RCC 7860 (cell line): ENCODE measurements at regions not wholly inside any gene's neighbourhood (a gene's known extent, or its start where the extent isn't known, plus 50 kb on each side); places are given as distances from the start of the nearest gene placed in this dataset.
A peak's percentile ranks its signal among the peaks of the same experiment; 100 is the strongest.

Experiments used
- DNase-seq: peaks from one replicate; pipeline ENCODE4 v3.0.0-alpha.2; 2015; ENCODE audit warnings: low spot score
- FAIRE-seq: peaks from 2 replicates; lab custom pipeline; 2012; peaks lifted over from hg19 to GRCh38; lab: Jason Lieb, UNC

GRCh38 chr7:124692425-124692824, 73.2 kb downstream of the GPR37 start:
- no peak for DNase-seq
- no peak for FAIRE-seq

GRCh38 chr7:124690840-124691239, 74.8 kb downstream of the GPR37 start:
- FAIRE-seq (no peak), DNase-seq (no peak)

GRCh38 chr7:124689931-124690330, 75.7 kb downstream of the GPR37 start:
- DNase-seq (no peak), FAIRE-seq (no peak)

GRCh38 chr7:124689523-124689922, 76.1 kb downstream of the GPR37 start:
- FAIRE-seq, result no peak
- no peak for DNase-seq

GRCh38 chr7:124688991-124689390, 76.6 kb downstream of the GPR37 start:
- DNase-seq, result peak; percentile 27

GRCh38 chr7:124686543-124687171, 78.9 kb downstream of the GPR37 start:
- DNase-seq, result no peak
- no peak for FAIRE-seq

More at GRCh38 chr7:124688991-124689390, 76.6 kb downstream of the GPR37 start:
- no peak for FAIRE-seq

GRCh38 chr7:124681946-124682345, 83.6 kb downstream of the GPR37 start:
- FAIRE-seq (no peak), DNase-seq (no peak)

GRCh38 chr7:124680304-124680703, 85.3 kb downstream of the GPR37 start:
- DNase-seq (no peak), FAIRE-seq (no peak)

- no peak for DNase-seq
- no peak for FAIRE-seq
Measured at GRCh38 chr7:124679586-124680225, 85.9 kb downstream of the GPR37 start.

GRCh38 chr7:124679146-124679545, 86.4 kb downstream of the GPR37 start:
- DNase-seq (no peak), FAIRE-seq (no peak)

- FAIRE-seq, result no peak
- no peak for DNase-seq
Measured at GRCh38 chr7:124674451-124674850, 91.1 kb downstream of the GPR37 start.

GRCh38 chr7:124672011-124672410, 93.6 kb downstream of the GPR37 start:
- DNase-seq (no peak), FAIRE-seq (no peak)

GRCh38 chr7:124667312-124668153, 98.1 kb downstream of the GPR37 start:
- FAIRE-seq (no peak), DNase-seq (no peak)

- DNase-seq (no peak), FAIRE-seq (no peak)
Measured at GRCh38 chr7:124662937-124663336, 102.7 kb downstream of the GPR37 start.

GRCh38 chr7:124662372-124662771, 103.2 kb downstream of the GPR37 start:
- DNase-seq, result no peak
- FAIRE-seq, result no peak

GRCh38 chr7:124655990-124656389, 109.6 kb downstream of the GPR37 start:
- no peak for FAIRE-seq
- no peak for DNase-seq

GRCh38 chr7:124652237-124652636, 113.4 kb downstream of the GPR37 start:
- DNase-seq (no peak), FAIRE-seq (no peak)

GRCh38 chr7:124651136-124651535, 114.5 kb downstream of the GPR37 start:
- FAIRE-seq (no peak), DNase-seq (no peak)

GRCh38 chr7:124649397-124650014, 116.1 kb downstream of the GPR37 start:
- FAIRE-seq, result no peak
- DNase-seq, result no peak

GRCh38 chr7:124647630-124648306, 117.8 kb downstream of the GPR37 start:
- DNase-seq (no peak), FAIRE-seq (no peak)

- no peak for FAIRE-seq
- no peak for DNase-seq
Measured at GRCh38 chr7:124645704-124646103, 119.9 kb downstream of the GPR37 start.
